SK-N-SH treated with all-trans-retinoic acid at 6 μM for 48 hours (cell line): ENCODE measurements at regions not wholly inside any gene's neighbourhood (a gene's known extent, or its start where the extent isn't known, plus 50 kb on each side); places are given as distances from the start of the nearest gene placed in this dataset.

ENCODE experiments used
- ATAC-seq: fragments of 200-7000 bp; cut with Tn5 transposase; 3 replicates; pipeline ENCODE4 v1.9.1; 2020; ENCODE audit warnings: mild to moderate bottlenecking, moderate library complexity
- ARNTL ChIP-seq: fragments of 450-650 bp; formaldehyde crosslinking; IDR thresholded peaks from 2 replicates; pipeline ENCODE4 v1.5.0; 2020; ENCODE audit warnings: low read depth, mild to moderate bottlenecking, moderate library complexity, borderline replicate concordance
- BACH2 ChIP-seq: fragments of 250-450 bp; sonication (Bioruptor Pico); IDR thresholded peaks from 2 replicates; pipeline ENCODE4 v1.9.0; 2021; ENCODE audit warnings: mild to moderate bottlenecking, borderline replicate concordance
- CREB5 ChIP-seq: fragments of 250-450 bp; sonication (Bioruptor Pico); IDR thresholded peaks from 2 replicates; pipeline ENCODE4 v1.5.1; 2020; ENCODE audit warnings: low read depth, mild to moderate bottlenecking, moderate library complexity
- CSDC2 ChIP-seq: fragments of 250-450 bp; sonication (Bioruptor Pico); IDR thresholded peaks from 2 replicates; pipeline ENCODE4 v1.5.0; 2020; ENCODE audit warnings: mild to moderate bottlenecking, moderate library complexity
- CSRNP3 ChIP-seq: fragments of 250-450 bp; sonication (Bioruptor Pico); IDR thresholded peaks from 2 replicates; pipeline ENCODE4 v1.5.1; 2021; ENCODE audit warnings: mild to moderate bottlenecking, moderate library complexity
- ESRRG ChIP-seq: fragments of 250-450 bp; sonication (Bioruptor Pico); IDR thresholded peaks from 2 replicates; pipeline ENCODE4 v1.6.1; 2021; ENCODE audit warnings: mild to moderate bottlenecking
- GLIS3 ChIP-seq: fragments of 250-450 bp; sonication (Bioruptor Pico); IDR thresholded peaks from 2 replicates; pipeline ENCODE4 v1.5.0; 2020; ENCODE audit warnings: mild to moderate bottlenecking, moderate library complexity
- ISL1 ChIP-seq: fragments of 250-450 bp; sonication (Bioruptor Pico); IDR thresholded peaks from 2 replicates; pipeline ENCODE4 v2.1.2; 2022; ENCODE audit warnings: mild to moderate bottlenecking, moderate library complexity
- OSR1 ChIP-seq: fragments of 250-450 bp; sonication (Bioruptor Pico); IDR thresholded peaks from 2 replicates; pipeline ENCODE4 v1.8.0; 2022; ENCODE audit warnings: moderate library complexity, mild to moderate bottlenecking, inconsistent platforms
- PPARA ChIP-seq: fragments of 250-450 bp; sonication (Bioruptor Pico); IDR thresholded peaks from 2 replicates; pipeline ENCODE4 v1.5.0; 2020; ENCODE audit warnings: mild to moderate bottlenecking, borderline replicate concordance
- RARB ChIP-seq: fragments of 250-450 bp; sonication (Bioruptor Pico); IDR thresholded peaks from 2 replicates; pipeline ENCODE4 v1.8.0; 2021; ENCODE audit warnings: mild to moderate bottlenecking, moderate library complexity
- SNAI2 ChIP-seq: fragments of 250-450 bp; sonication (Bioruptor Pico); IDR thresholded peaks from 2 replicates; pipeline ENCODE4 v1.5.0; 2020; ENCODE audit warnings: mild to moderate bottlenecking, moderate library complexity
- TCF4 ChIP-seq: fragments of 250-450 bp; sonication (Bioruptor Pico); IDR thresholded peaks from 2 replicates; pipeline ENCODE4 v1.8.0; 2021; ENCODE audit warnings: mild to moderate bottlenecking, moderate library complexity, borderline replicate concordance
- ZC3H10 ChIP-seq: fragments of 250-450 bp; sonication (Bioruptor Pico); IDR thresholded peaks from 2 replicates; pipeline ENCODE4 v1.5.1; 2021; ENCODE audit warnings: mild to moderate bottlenecking, moderate library complexity
- ZFP3 ChIP-seq: fragments of 250-450 bp; sonication (Bioruptor Pico); IDR thresholded peaks from 2 replicates; pipeline ENCODE4 v1.5.0; 2020; ENCODE audit warnings: mild to moderate bottlenecking, moderate library complexity
- ZFP30 ChIP-seq: fragments of 450-650 bp; formaldehyde crosslinking; IDR thresholded peaks from 2 replicates; pipeline ENCODE4 v1.5.0; 2022; ENCODE audit warnings: mild to moderate bottlenecking, moderate library complexity
- ZNF565 ChIP-seq: fragments of 450-650 bp; formaldehyde crosslinking; conservative IDR thresholded peaks from 2 replicates; pipeline ENCODE4 v1.5.0; 2020; ENCODE audit warnings: low read depth, mild to moderate bottlenecking, moderate library complexity
- ZNF70 ChIP-seq: fragments of 450-650 bp; formaldehyde crosslinking; IDR thresholded peaks from 2 replicates; pipeline ENCODE4 v1.5.0; 2020; ENCODE audit warnings: mild to moderate bottlenecking, moderate library complexity
- ZNF8 ChIP-seq: fragments of 450-650 bp; formaldehyde crosslinking; IDR thresholded peaks from 2 replicates; pipeline ENCODE4 v1.5.0; 2020; ENCODE audit warnings: mild to moderate bottlenecking, moderate library complexity
- TF ChIP-seq, protein P1 (sequence below): fragments of 250-450 bp; sonication (Bioruptor Pico); IDR thresholded peaks from 2 replicates; pipeline ENCODE4 v1.8.0; 2020; ENCODE audit warnings: mild to moderate bottlenecking, moderate library complexity, borderline replicate concordance
- TF ChIP-seq, protein P2 (sequence below): fragments of 250-450 bp; sonication (Bioruptor Pico); IDR thresholded peaks from 2 replicates; pipeline ENCODE4 v1.8.0; 2021; ENCODE audit warnings: low read depth, mild to moderate bottlenecking, moderate library complexity, borderline replicate concordance
- TF ChIP-seq, protein P3 (sequence below): fragments of 250-450 bp; sonication (Bioruptor Pico); IDR thresholded peaks from 2 replicates; pipeline ENCODE4 v1.5.0; 2020; ENCODE audit warnings: mild to moderate bottlenecking, moderate library complexity

GRCh38 chr2:204089574-204089973 is 153.0 kb downstream of the ICOS start (continued):
- no peak for TF ChIP-seq TCF4 (CRISPR knock-in tag)
- TF ChIP-seq GLIS3 (CRISPR knock-in tag), result no peak

DNA sequence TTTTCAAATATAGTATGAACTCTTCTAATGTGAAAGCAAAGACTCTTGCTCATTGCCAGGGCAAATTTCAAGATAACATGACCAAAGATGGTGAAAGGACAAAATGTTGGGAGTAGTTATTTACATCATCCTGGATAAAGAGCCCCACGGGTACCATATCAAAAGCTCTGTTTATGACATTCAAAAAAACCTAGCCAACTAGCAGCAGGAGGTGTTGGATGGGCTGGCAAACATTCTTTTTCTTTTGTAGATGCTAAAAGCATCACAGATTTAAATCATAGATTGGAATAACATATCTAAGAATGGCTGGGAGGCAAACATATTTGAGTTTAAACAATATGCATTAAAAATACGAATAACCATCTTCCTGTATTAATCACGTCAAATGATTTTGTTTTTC is 153.5 kb downstream of the ICOS start:
- no peak for TF ChIP-seq ISL1 (CRISPR knock-in tag)
- TF ChIP-seq, protein P1, sequence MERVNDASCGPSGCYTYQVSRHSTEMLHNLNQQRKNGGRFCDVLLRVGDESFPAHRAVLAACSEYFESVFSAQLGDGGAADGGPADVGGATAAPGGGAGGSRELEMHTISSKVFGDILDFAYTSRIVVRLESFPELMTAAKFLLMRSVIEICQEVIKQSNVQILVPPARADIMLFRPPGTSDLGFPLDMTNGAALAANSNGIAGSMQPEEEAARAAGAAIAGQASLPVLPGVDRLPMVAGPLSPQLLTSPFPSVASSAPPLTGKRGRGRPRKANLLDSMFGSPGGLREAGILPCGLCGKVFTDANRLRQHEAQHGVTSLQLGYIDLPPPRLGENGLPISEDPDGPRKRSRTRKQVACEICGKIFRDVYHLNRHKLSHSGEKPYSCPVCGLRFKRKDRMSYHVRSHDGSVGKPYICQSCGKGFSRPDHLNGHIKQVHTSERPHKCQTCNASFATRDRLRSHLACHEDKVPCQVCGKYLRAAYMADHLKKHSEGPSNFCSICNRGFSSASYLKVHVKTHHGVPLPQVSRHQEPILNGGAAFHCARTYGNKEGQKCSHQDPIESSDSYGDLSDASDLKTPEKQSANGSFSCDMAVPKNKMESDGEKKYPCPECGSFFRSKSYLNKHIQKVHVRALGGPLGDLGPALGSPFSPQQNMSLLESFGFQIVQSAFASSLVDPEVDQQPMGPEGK (CRISPR knock-in tag), result no peak
- no peak for TF ChIP-seq ZFP3 (CRISPR knock-in tag)
- no peak for TF ChIP-seq CSRNP3
- no peak for TF ChIP-seq PPARA (CRISPR knock-in tag)
- no peak for TF ChIP-seq SNAI2 (CRISPR knock-in tag)
- no peak for TF ChIP-seq ARNTL
- TF ChIP-seq TCF4 (CRISPR knock-in tag), result no peak
- no peak for TF ChIP-seq ZFP30 (CRISPR knock-in tag)
- TF ChIP-seq BACH2 (CRISPR knock-in tag), result no peak
- TF ChIP-seq ZNF8, result no peak
- TF ChIP-seq ZNF70 (CRISPR knock-in tag), result no peak
- no peak for TF ChIP-seq GLIS3 (CRISPR knock-in tag)
- TF ChIP-seq CSDC2, result no peak
- TF ChIP-seq, protein P2, sequence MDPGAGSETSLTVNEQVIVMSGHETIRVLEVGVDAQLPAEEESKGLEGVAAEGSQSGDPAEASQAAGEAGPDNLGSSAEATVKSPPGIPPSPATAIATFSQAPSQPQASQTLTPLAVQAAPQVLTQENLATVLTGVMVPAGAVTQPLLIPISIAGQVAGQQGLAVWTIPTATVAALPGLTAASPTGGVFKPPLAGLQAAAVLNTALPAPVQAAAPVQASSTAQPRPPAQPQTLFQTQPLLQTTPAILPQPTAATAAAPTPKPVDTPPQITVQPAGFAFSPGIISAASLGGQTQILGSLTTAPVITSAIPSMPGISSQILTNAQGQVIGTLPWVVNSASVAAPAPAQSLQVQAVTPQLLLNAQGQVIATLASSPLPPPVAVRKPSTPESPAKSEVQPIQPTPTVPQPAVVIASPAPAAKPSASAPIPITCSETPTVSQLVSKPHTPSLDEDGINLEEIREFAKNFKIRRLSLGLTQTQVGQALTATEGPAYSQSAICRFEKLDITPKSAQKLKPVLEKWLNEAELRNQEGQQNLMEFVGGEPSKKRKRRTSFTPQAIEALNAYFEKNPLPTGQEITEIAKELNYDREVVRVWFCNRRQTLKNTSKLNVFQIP (CRISPR knock-in tag), result no peak
- TF ChIP-seq ZNF565, result no peak
- TF ChIP-seq ESRRG, result no peak
- TF ChIP-seq RARB, result no peak
- no peak for ATAC-seq

GRCh38 chr2:204104811-204105210 is 168.2 kb downstream of the ICOS start:
- no peak for ATAC-seq
- TF ChIP-seq ZNF8 (no peak), ZNF70 (CRISPR knock-in tag) (no peak), TCF4 (CRISPR knock-in tag) (no peak), RARB (no peak), OSR1 (CRISPR knock-in tag) (no peak), GLIS3 (CRISPR knock-in tag) (no peak), ISL1 (CRISPR knock-in tag) (no peak), ZC3H10 (CRISPR knock-in tag) (no peak), CREB5 (CRISPR knock-in tag) (no peak), ESRRG (no peak)
- TF ChIP-seq, protein P1 (CRISPR knock-in tag), result no peak
- TF ChIP-seq, protein P3, sequence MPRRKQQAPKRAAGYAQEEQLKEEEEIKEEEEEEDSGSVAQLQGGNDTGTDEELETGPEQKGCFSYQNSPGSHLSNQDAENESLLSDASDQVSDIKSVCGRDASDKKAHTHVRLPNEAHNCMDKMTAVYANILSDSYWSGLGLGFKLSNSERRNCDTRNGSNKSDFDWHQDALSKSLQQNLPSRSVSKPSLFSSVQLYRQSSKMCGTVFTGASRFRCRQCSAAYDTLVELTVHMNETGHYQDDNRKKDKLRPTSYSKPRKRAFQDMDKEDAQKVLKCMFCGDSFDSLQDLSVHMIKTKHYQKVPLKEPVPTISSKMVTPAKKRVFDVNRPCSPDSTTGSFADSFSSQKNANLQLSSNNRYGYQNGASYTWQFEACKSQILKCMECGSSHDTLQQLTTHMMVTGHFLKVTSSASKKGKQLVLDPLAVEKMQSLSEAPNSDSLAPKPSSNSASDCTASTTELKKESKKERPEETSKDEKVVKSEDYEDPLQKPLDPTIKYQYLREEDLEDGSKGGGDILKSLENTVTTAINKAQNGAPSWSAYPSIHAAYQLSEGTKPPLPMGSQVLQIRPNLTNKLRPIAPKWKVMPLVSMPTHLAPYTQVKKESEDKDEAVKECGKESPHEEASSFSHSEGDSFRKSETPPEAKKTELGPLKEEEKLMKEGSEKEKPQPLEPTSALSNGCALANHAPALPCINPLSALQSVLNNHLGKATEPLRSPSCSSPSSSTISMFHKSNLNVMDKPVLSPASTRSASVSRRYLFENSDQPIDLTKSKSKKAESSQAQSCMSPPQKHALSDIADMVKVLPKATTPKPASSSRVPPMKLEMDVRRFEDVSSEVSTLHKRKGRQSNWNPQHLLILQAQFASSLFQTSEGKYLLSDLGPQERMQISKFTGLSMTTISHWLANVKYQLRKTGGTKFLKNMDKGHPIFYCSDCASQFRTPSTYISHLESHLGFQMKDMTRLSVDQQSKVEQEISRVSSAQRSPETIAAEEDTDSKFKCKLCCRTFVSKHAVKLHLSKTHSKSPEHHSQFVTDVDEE (CRISPR knock-in tag), result no peak
